Lung (tissue), 11 donors: ENCODE measurements at regions not wholly inside any gene's neighbourhood (a gene's known extent, or its start where the extent isn't known, plus 50 kb on each side); places are given as distances from the start of the nearest gene placed in this dataset.

Experiments
- ATAC-seq: fragments of 200-7000 bp; cut with Tn5 transposase; one replicate; pipeline ENCODE4 v1.9.1; 2020; ENCODE audit warnings: moderate number of reproducible peaks; ENCODE audit not compliant: insufficient read depth, low FRiP score
- DNase-seq, 3 donors: peaks; one replicate each; pipeline ENCODE4 v3.0.0-alpha.2; 2013 to 2017
- H3K27ac ChIP-seq, 2 donors: one replicate each; pipeline ENCODE4 v1.5.1; 2013; ENCODE audit warnings: mild to moderate bottlenecking in 2 of 2, moderate library complexity in 2 of 2, control low read depth in 1 of 2, inconsistent platforms in 1 of 2, low read depth in 1 of 2, low read length in 1 of 2
- H3K27me3 ChIP-seq, 3 donors: one replicate each; pipeline ENCODE4 v1.5.1; 2013; ENCODE audit warnings: low read length in 2 of 3; ENCODE audit not compliant: control insufficient read depth in 3 of 3, insufficient read depth in 3 of 3
- H3K36me3 ChIP-seq, 4 donors: one replicate each; pipeline ENCODE4 v1.5.1; 2013; ENCODE audit warnings: low read length in 4 of 4, mild to moderate bottlenecking in 1 of 4, moderate library complexity in 1 of 4; ENCODE audit not compliant: control insufficient read depth in 4 of 4, insufficient read depth in 4 of 4
- H3K4me1 ChIP-seq, 5 donors: one replicate each; pipeline ENCODE4 v1.5.1; 2013; ENCODE audit warnings: low read length in 5 of 5, mild to moderate bottlenecking in 2 of 5, moderate library complexity in 1 of 5; ENCODE audit not compliant: control insufficient read depth in 5 of 5, insufficient read depth in 5 of 5
- H3K4me3 ChIP-seq: one replicate; pipeline ENCODE4 v1.5.1; 2013; ENCODE audit warnings: mild to moderate bottlenecking, control low read depth, moderate library complexity
- H3K9ac ChIP-seq, 2 donors: one replicate each; pipeline ENCODE4 v1.5.1; 2013; ENCODE audit warnings: low read length in 2 of 2, control low read depth in 1 of 2; ENCODE audit not compliant: insufficient read depth in 1 of 2
- H3K9me3 ChIP-seq, 4 donors: one replicate each; pipeline ENCODE4 v1.5.1; 2013; ENCODE audit warnings: low read length in 3 of 4, mild to moderate bottlenecking in 1 of 4, moderate library complexity in 1 of 4; ENCODE audit not compliant: control insufficient read depth in 4 of 4, insufficient read depth in 3 of 4
- WGBS, 2 donors: extraction: QIAGEN DNeasy Blood & Tissue Kit; methylation state at CpG; one replicate each; pipeline ENCODE4 v1.1.7; 2013; 5-methylcytosine and 5-hydroxymethylcytosine counted together
- TF ChIP-seq, protein P1 (sequence below): IDR thresholded peaks from 2 replicates; pipeline ENCODE4 v1.5.1; 2012; ENCODE audit warnings: mild to moderate bottlenecking; ENCODE audit errors: control extremely low read depth, extremely low read depth
- donor health status: control.
- donor health status: control.
- donor health status: Bipolar disorder and iron deficiency.
- donor health status: healthy.
- donor health status: DM: yes; HTN: yes; CAD: no.

DNA sequence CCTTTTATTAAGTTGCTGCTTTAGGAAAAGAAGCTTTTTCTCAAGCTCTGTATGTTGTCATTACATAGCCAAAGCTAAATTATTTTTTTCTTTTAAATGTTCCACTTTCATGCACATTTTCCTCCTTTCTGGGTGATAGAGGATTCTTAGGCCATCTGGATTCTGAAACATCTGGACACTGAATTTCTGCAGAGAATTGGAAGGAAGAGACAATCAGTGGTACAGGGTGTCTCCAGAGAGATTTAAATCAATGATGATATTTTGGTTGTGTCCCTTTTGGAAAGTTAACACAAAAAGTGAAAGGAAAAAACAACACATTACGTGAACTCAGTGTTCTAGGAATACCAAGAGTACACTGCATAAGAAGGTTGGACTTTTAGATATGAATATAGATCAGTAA, 211.4 kb upstream of the PKN2 start:
- peaks cover 0 to 16% (median 5%) of the 10 kb centered on the region in 5 donors for H3K4me1 ChIP-seq
- WGBS, 2 donors: 93 to 97% methylated on average over 1 of the region's 1 CpG
- no peaks in the 10 kb centered on the region for H3K36me3 ChIP-seq
- no peaks in the 10 kb centered on the region for H3K27me3 ChIP-seq
- no peaks in the 10 kb centered on the region for H3K9me3 ChIP-seq
- no peak overlapping the region for H3K9ac ChIP-seq
- ATAC-seq (no peak), DNase-seq (no peak)
- TF ChIP-seq, protein P1, sequence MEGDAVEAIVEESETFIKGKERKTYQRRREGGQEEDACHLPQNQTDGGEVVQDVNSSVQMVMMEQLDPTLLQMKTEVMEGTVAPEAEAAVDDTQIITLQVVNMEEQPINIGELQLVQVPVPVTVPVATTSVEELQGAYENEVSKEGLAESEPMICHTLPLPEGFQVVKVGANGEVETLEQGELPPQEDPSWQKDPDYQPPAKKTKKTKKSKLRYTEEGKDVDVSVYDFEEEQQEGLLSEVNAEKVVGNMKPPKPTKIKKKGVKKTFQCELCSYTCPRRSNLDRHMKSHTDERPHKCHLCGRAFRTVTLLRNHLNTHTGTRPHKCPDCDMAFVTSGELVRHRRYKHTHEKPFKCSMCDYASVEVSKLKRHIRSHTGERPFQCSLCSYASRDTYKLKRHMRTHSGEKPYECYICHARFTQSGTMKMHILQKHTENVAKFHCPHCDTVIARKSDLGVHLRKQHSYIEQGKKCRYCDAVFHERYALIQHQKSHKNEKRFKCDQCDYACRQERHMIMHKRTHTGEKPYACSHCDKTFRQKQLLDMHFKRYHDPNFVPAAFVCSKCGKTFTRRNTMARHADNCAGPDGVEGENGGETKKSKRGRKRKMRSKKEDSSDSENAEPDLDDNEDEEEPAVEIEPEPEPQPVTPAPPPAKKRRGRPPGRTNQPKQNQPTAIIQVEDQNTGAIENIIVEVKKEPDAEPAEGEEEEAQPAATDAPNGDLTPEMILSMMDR: no peak
- no peak overlapping the region for H3K4me3 ChIP-seq
- no peak overlapping the region for H3K27ac ChIP-seq

- no peak for ATAC-seq
- Histone ChIP-seq H3K9ac (no peak overlapping the region), H3K9me3 (no peaks in the 10 kb centered on the region), H3K4me3 (no peak overlapping the region), H3K27me3 (no peaks in the 10 kb centered on the region), H3K4me1 (peaks cover 0 to 16% (median 5%) of the 10 kb centered on the region in 5 donors), H3K27ac (no peak overlapping the region), H3K36me3 (no peaks in the 10 kb centered on the region)
- no peak for DNase-seq
- WGBS, 2 donors: 86 to 93% methylated on average over 1 of the region's 1 CpG
- TF ChIP-seq, protein P1: no peak
Observed at GRCh38 chr1:88474555-88475304, 209.3 kb upstream of the PKN2 start.

DNA sequence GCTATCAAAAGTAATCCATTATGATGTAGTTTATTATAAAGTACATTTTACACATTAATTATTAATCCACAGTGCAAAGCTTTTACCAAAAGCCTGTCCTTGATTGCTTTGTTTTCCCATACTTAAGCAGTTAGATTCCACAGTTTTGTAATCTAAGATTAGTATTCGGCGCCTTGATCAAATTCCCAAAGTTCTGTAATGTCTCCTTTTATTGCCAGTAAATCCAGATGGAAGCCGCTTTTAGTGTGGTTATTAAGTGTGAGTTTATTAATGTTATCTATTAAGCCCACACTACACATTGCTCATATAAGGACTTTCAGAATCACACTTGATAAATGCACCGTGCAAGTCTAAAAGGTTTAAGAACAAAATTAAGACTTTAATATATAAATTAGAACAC, 199.2 kb upstream of the PKN2 start:
- Histone ChIP-seq H3K9me3 (no peaks in the 10 kb centered on the region), H3K9ac (no peak overlapping the region), H3K27me3 (no peaks in the 10 kb centered on the region), H3K4me3 (no peak overlapping the region), H3K36me3 (no peaks in the 10 kb centered on the region), H3K4me1 (peaks cover 0 to 21% (median 0%) of the 10 kb centered on the region in 5 donors), H3K27ac (no peak overlapping the region)
- TF ChIP-seq, protein P1: no peak
- 75 to 90% methylated on average over 4 of the region's 4 CpGs for WGBS, 2 donors
- ATAC-seq: no peak
- DNase-seq: peak in 2 of 3 donors; percentile 88 to 90
